Right lobe of liver (tissue), 4 donors: ENCODE measurements at regions not wholly inside any gene's neighbourhood (a gene's known extent, or its start where the extent isn't known, plus 50 kb on each side); places are given as distances from the start of the nearest gene placed in this dataset.

Experiments used
- POLR2A ChIP-seq: fragments of 450-650 bp; IDR thresholded peaks from one replicate; pipeline ENCODE4 v1.6.1; 2017; ENCODE audit warnings: antibody characterized with exemption, mild to moderate bottlenecking
- TF ChIP-seq, protein P1 (sequence below), 4 donors: fragments of 200-600 bp in 3 of 4; fragments of 450-650 bp in 1 of 4; IDR thresholded peaks; one replicate each; pipeline versions ENCODE4 v1.5.1 to v1.8.0; 2016 to 2022; ENCODE audit warnings: antibody characterized with exemption in 4 of 4, mild to moderate bottlenecking in 2 of 4
- donor health status: DM: no; HTN: no; CAD: no.
- donor health status: DM: no; HTN: no; CAD: no.
- donor health status: DM: no; HTN: yes; CAD: no.

DNA sequence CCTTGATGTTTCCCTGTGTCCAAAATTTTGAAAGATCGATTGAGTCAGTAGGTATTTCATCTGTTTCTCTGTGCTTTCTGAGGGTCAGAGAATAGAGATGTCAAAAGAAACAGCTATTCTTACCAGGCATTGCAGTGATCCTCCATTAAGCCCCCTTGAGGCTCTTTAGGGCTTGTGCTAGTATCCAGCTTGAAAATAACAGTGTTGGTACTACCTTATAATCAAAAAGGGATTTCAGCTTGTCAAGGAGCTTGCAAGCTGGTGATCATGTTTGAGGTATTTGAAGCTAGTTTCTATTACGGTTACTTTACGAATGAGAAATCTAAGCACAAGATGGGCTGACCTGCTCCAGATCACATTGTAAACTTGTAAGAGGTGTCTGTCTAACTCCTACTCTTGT, 103.4 kb downstream of the EDEM1 start:
- TF ChIP-seq, protein P1, sequence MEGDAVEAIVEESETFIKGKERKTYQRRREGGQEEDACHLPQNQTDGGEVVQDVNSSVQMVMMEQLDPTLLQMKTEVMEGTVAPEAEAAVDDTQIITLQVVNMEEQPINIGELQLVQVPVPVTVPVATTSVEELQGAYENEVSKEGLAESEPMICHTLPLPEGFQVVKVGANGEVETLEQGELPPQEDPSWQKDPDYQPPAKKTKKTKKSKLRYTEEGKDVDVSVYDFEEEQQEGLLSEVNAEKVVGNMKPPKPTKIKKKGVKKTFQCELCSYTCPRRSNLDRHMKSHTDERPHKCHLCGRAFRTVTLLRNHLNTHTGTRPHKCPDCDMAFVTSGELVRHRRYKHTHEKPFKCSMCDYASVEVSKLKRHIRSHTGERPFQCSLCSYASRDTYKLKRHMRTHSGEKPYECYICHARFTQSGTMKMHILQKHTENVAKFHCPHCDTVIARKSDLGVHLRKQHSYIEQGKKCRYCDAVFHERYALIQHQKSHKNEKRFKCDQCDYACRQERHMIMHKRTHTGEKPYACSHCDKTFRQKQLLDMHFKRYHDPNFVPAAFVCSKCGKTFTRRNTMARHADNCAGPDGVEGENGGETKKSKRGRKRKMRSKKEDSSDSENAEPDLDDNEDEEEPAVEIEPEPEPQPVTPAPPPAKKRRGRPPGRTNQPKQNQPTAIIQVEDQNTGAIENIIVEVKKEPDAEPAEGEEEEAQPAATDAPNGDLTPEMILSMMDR (IDR thresholded peaks at IDR 0.05) = no peak
- no peak for TF ChIP-seq POLR2A
